ENCODE measurements at regions not wholly inside any gene's neighbourhood (a gene's known extent, or its start where the extent isn't known, plus 50 kb on each side); places are given as distances from the start of the nearest gene placed in this dataset.

- TF ChIP-seq, protein P1, sequence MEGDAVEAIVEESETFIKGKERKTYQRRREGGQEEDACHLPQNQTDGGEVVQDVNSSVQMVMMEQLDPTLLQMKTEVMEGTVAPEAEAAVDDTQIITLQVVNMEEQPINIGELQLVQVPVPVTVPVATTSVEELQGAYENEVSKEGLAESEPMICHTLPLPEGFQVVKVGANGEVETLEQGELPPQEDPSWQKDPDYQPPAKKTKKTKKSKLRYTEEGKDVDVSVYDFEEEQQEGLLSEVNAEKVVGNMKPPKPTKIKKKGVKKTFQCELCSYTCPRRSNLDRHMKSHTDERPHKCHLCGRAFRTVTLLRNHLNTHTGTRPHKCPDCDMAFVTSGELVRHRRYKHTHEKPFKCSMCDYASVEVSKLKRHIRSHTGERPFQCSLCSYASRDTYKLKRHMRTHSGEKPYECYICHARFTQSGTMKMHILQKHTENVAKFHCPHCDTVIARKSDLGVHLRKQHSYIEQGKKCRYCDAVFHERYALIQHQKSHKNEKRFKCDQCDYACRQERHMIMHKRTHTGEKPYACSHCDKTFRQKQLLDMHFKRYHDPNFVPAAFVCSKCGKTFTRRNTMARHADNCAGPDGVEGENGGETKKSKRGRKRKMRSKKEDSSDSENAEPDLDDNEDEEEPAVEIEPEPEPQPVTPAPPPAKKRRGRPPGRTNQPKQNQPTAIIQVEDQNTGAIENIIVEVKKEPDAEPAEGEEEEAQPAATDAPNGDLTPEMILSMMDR (IDR thresholded peaks at IDR 0.05; ENCODE audit: insufficient read depth, low read depth, low read length) = no peak
- TF ChIP-seq EZH2 (IDR thresholded peaks at IDR 0.05; ENCODE audit: insufficient read depth, low read length) = no peak
Observed at GRCh38 chr12:89899651-89900050, 191.0 kb upstream of the ATP2B1 start.
